K562 (cell line): ENCODE measurements at regions not wholly inside any gene's neighbourhood (a gene's known extent, or its start where the extent isn't known, plus 50 kb on each side); places are given as distances from the start of the nearest gene placed in this dataset.

ENCODE experiments used
- FOXP1 ChIP-seq: sonication (generic); formaldehyde crosslinking; IDR thresholded peaks from 2 replicates; pipeline ENCODE4 v1.8.0; 2022; ENCODE audit warnings: mild to moderate bottlenecking, missing genetic modification reagents
- GATAD2B ChIP-seq: fragments of 450-650 bp; IDR thresholded peaks from 2 replicates; pipeline ENCODE4 v1.6.1; 2017; ENCODE audit warnings: mild to moderate bottlenecking, borderline replicate concordance
- ILK ChIP-seq: fragments of 450-650 bp; IDR thresholded peaks from 2 replicates; pipeline ENCODE4 v1.6.1; 2016; ENCODE audit warnings: missing genetic modification characterization, low read depth, mild to moderate bottlenecking, missing compliant biosample characterization, moderate library complexity, borderline replicate concordance
- LCOR ChIP-seq: sonication (generic); formaldehyde crosslinking; IDR thresholded peaks from 2 replicates; pipeline ENCODE4 v1.8.0; 2022; ENCODE audit warnings: mild to moderate bottlenecking, missing genetic modification reagents
- SRSF9 ChIP-seq: fragments of 200-400 bp; formaldehyde crosslinking; IDR thresholded peaks from 2 replicates; pipeline ENCODE4 v1.6.1; 2017; ENCODE audit warnings: low read depth, low read length, borderline replicate concordance
- TEAD4 ChIP-seq, 2 experiments: sonication (generic) in 1 of 2; formaldehyde crosslinking in 1 of 2; IDR thresholded peaks; 2 replicates each; pipeline versions ENCODE4 v1.6.1 to v1.8.0; 2012 to 2022; ENCODE audit warnings: borderline replicate concordance in 1 of 2, inconsistent platforms in 1 of 2, low read length in 1 of 2, mild to moderate bottlenecking in 1 of 2, missing genetic modification reagents in 1 of 2
- TF ChIP-seq, protein P1 (sequence below): fragments of 200-600 bp; sonication (generic); IDR thresholded peaks from one replicate; pipeline ENCODE4 v1.6.1; 2012; ENCODE audit warnings: mild to moderate bottlenecking, low read depth, low read length, inconsistent platforms
- TF ChIP-seq, protein P2 (sequence below), 2 experiments: fragments of 150-350 bp in 1 of 2; IDR thresholded peaks; 2 replicates each; pipeline ENCODE4 v1.6.1; 2012 to 2016; ENCODE audit warnings: low read depth in 2 of 2, low read length in 2 of 2, mild to moderate bottlenecking in 1 of 2, moderate library complexity in 1 of 2
- TF ChIP-seq, protein P3 (sequence below): sonication (generic); formaldehyde crosslinking; IDR thresholded peaks from 2 replicates; pipeline ENCODE4 v1.8.0; 2022; ENCODE audit warnings: mild to moderate bottlenecking, missing genetic modification reagents

DNA sequence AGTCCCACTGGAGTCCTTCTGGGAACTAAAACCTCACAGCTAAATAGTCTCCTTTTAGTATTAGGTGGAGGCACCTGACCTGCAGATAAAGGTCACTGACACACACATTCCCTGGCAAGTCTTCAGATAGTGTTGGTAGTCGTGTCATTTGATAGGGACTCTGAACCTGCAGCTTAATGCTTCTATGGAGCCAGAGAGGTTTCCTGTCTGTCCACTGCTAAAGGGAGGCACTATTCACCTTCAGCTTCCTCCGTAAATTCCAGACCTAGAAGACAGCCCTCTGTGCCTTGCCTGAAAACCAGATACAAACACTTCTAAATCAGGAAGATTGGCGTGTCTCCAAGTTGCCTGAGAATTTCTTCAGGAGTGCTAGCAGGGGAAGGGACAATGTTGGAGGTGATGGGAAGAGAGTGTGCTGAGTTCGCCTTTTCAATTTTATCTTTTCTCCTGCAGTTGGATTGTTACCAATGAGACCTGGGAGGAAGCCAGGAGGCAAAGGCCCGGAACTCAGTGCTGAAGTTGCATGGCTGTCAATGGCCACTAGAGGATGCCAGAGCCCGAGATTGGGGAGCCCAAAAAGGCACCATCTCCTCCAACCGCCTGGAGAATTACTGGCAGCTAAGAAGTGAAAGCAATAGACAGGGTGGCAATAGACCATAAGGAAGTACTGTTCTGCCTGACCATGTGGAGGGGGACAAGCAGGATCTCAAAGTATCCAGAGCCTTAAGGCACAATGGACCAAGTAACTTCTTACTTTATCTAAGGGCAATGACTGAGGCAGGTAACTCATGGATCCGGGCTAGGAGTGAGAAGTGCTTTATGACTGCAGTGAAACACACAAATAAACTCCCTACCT is 81.6 kb upstream of the SCAF11 start (continued):
- TF ChIP-seq TEAD4 (IDR thresholded peaks at IDR 0.05; ENCODE audit: low read length) (no peak), TEAD4 (CRISPR knock-in tag; IDR thresholded peaks at IDR 0.05; ENCODE audit: borderline replicate concordance) (no peak), GATAD2B (no peak), ILK (tag) (no peak), LCOR (peak; percentile 53; the same call in 1 of the 2 replicates), SRSF9 (no peak), FOXP1 (CRISPR knock-in tag) (no peak)
- TF ChIP-seq, protein P1, sequence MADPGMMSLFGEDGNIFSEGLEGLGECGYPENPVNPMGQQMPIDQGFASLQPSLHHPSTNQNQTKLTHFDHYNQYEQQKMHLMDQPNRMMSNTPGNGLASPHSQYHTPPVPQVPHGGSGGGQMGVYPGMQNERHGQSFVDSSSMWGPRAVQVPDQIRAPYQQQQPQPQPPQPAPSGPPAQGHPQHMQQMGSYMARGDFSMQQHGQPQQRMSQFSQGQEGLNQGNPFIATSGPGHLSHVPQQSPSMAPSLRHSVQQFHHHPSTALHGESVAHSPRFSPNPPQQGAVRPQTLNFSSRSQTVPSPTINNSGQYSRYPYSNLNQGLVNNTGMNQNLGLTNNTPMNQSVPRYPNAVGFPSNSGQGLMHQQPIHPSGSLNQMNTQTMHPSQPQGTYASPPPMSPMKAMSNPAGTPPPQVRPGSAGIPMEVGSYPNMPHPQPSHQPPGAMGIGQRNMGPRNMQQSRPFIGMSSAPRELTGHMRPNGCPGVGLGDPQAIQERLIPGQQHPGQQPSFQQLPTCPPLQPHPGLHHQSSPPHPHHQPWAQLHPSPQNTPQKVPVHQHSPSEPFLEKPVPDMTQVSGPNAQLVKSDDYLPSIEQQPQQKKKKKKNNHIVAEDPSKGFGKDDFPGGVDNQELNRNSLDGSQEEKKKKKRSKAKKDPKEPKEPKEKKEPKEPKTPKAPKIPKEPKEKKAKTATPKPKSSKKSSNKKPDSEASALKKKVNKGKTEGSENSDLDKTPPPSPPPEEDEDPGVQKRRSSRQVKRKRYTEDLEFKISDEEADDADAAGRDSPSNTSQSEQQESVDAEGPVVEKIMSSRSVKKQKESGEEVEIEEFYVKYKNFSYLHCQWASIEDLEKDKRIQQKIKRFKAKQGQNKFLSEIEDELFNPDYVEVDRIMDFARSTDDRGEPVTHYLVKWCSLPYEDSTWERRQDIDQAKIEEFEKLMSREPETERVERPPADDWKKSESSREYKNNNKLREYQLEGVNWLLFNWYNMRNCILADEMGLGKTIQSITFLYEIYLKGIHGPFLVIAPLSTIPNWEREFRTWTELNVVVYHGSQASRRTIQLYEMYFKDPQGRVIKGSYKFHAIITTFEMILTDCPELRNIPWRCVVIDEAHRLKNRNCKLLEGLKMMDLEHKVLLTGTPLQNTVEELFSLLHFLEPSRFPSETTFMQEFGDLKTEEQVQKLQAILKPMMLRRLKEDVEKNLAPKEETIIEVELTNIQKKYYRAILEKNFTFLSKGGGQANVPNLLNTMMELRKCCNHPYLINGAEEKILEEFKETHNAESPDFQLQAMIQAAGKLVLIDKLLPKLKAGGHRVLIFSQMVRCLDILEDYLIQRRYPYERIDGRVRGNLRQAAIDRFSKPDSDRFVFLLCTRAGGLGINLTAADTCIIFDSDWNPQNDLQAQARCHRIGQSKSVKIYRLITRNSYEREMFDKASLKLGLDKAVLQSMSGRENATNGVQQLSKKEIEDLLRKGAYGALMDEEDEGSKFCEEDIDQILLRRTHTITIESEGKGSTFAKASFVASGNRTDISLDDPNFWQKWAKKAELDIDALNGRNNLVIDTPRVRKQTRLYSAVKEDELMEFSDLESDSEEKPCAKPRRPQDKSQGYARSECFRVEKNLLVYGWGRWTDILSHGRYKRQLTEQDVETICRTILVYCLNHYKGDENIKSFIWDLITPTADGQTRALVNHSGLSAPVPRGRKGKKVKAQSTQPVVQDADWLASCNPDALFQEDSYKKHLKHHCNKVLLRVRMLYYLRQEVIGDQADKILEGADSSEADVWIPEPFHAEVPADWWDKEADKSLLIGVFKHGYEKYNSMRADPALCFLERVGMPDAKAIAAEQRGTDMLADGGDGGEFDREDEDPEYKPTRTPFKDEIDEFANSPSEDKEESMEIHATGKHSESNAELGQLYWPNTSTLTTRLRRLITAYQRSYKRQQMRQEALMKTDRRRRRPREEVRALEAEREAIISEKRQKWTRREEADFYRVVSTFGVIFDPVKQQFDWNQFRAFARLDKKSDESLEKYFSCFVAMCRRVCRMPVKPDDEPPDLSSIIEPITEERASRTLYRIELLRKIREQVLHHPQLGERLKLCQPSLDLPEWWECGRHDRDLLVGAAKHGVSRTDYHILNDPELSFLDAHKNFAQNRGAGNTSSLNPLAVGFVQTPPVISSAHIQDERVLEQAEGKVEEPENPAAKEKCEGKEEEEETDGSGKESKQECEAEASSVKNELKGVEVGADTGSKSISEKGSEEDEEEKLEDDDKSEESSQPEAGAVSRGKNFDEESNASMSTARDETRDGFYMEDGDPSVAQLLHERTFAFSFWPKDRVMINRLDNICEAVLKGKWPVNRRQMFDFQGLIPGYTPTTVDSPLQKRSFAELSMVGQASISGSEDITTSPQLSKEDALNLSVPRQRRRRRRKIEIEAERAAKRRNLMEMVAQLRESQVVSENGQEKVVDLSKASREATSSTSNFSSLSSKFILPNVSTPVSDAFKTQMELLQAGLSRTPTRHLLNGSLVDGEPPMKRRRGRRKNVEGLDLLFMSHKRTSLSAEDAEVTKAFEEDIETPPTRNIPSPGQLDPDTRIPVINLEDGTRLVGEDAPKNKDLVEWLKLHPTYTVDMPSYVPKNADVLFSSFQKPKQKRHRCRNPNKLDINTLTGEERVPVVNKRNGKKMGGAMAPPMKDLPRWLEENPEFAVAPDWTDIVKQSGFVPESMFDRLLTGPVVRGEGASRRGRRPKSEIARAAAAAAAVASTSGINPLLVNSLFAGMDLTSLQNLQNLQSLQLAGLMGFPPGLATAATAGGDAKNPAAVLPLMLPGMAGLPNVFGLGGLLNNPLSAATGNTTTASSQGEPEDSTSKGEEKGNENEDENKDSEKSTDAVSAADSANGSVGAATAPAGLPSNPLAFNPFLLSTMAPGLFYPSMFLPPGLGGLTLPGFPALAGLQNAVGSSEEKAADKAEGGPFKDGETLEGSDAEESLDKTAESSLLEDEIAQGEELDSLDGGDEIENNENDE: no peak
- TF ChIP-seq, protein P2, sequence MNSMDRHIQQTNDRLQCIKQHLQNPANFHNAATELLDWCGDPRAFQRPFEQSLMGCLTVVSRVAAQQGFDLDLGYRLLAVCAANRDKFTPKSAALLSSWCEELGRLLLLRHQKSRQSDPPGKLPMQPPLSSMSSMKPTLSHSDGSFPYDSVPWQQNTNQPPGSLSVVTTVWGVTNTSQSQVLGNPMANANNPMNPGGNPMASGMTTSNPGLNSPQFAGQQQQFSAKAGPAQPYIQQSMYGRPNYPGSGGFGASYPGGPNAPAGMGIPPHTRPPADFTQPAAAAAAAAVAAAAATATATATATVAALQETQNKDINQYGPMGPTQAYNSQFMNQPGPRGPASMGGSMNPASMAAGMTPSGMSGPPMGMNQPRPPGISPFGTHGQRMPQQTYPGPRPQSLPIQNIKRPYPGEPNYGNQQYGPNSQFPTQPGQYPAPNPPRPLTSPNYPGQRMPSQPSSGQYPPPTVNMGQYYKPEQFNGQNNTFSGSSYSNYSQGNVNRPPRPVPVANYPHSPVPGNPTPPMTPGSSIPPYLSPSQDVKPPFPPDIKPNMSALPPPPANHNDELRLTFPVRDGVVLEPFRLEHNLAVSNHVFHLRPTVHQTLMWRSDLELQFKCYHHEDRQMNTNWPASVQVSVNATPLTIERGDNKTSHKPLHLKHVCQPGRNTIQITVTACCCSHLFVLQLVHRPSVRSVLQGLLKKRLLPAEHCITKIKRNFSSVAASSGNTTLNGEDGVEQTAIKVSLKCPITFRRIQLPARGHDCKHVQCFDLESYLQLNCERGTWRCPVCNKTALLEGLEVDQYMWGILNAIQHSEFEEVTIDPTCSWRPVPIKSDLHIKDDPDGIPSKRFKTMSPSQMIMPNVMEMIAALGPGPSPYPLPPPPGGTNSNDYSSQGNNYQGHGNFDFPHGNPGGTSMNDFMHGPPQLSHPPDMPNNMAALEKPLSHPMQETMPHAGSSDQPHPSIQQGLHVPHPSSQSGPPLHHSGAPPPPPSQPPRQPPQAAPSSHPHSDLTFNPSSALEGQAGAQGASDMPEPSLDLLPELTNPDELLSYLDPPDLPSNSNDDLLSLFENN (IDR thresholded peaks at IDR 0.05; ENCODE audit: low read depth in 2 of 2, low read length in 2 of 2): no peak
- TF ChIP-seq, protein P3, sequence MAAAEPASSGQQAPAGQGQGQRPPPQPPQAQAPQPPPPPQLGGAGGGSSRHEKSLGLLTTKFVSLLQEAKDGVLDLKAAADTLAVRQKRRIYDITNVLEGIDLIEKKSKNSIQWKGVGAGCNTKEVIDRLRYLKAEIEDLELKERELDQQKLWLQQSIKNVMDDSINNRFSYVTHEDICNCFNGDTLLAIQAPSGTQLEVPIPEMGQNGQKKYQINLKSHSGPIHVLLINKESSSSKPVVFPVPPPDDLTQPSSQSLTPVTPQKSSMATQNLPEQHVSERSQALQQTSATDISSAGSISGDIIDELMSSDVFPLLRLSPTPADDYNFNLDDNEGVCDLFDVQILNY: no peak
